ENCODE measurements at regions not wholly inside any gene's neighbourhood (a gene's known extent, or its start where the extent isn't known, plus 50 kb on each side); places are given as distances from the start of the nearest gene placed in this dataset.

- TF ChIP-seq CTCF (IDR thresholded peaks at IDR 0.05; ENCODE audit: low read depth, low read length) = no peak
- TF ChIP-seq EZH2phosphoT487 (IDR thresholded peaks at IDR 0.05; ENCODE audit: low read depth) = no peak
These were observed 405.2 kb downstream of the ARL4A start for GRCh38 chr7:13092708-13093005.

All from OCI-LY3 (cell line).